ENCODE measurements at regions not wholly inside any gene's neighbourhood (a gene's known extent, or its start where the extent isn't known, plus 50 kb on each side); places are given as distances from the start of the nearest gene placed in this dataset.

GRCh38 chrX:39293203-39293602 is 491.9 kb downstream of the MID1IP1 start:
- DNase-seq, result no peak

GRCh38 chrX:39296472-39296871 is 495.2 kb downstream of the MID1IP1 start:
- no peak for DNase-seq
- Histone ChIP-seq H3K36me3 (replicated peaks; ENCODE audit: control insufficient read depth, insufficient read depth, low read length) (no peaks in the 10 kb centered on the region), H3K4me3 (ENCODE audit: insufficient read depth, low read depth, low read length) (no peak overlapping the region), H3K27me3 (ENCODE audit: control insufficient read depth, insufficient read depth, low read length) (no peaks in the 10 kb centered on the region)

More at GRCh38 chrX:39293203-39293602, 491.9 kb downstream of the MID1IP1 start:
- H3K36me3 ChIP-seq (replicated peaks; ENCODE audit: control insufficient read depth, insufficient read depth, low read length), result no peaks in the 10 kb centered on the region
- no peaks in the 10 kb centered on the region for H3K27me3 ChIP-seq (ENCODE audit: control insufficient read depth, insufficient read depth, low read length)
- no peak overlapping the region for H3K4me3 ChIP-seq (ENCODE audit: insufficient read depth, low read depth, low read length)

- DNase-seq, result no peak
- H3K4me3 ChIP-seq (ENCODE audit: insufficient read depth, low read depth, low read length), result no peak overlapping the region
- H3K27me3 ChIP-seq (ENCODE audit: control insufficient read depth, insufficient read depth, low read length), result no peaks in the 10 kb centered on the region
- no peaks in the 10 kb centered on the region for H3K36me3 ChIP-seq (replicated peaks; ENCODE audit: control insufficient read depth, insufficient read depth, low read length)
Measured at GRCh38 chrX:39298821-39299220, 497.6 kb downstream of the MID1IP1 start.

GRCh38 chrX:39299615-39300014 is 498.4 kb downstream of the MID1IP1 start:
- Histone ChIP-seq H3K27me3 (ENCODE audit: control insufficient read depth, insufficient read depth, low read length) (no peaks in the 10 kb centered on the region), H3K36me3 (replicated peaks; ENCODE audit: control insufficient read depth, insufficient read depth, low read length) (no peaks in the 10 kb centered on the region), H3K4me3 (ENCODE audit: insufficient read depth, low read depth, low read length) (no peak overlapping the region)
- DNase-seq, result no peak

- DNase-seq, result no peak
- Histone ChIP-seq H3K4me3 (ENCODE audit: insufficient read depth, low read depth, low read length) (no peak overlapping the region), H3K27me3 (ENCODE audit: control insufficient read depth, insufficient read depth, low read length) (no peaks in the 10 kb centered on the region), H3K36me3 (replicated peaks; ENCODE audit: control insufficient read depth, insufficient read depth, low read length) (no peaks in the 10 kb centered on the region)
Measured at GRCh38 chrX:39301036-39301435, 499.8 kb downstream of the MID1IP1 start.

- no peaks in the 10 kb centered on the region for H3K27me3 ChIP-seq (ENCODE audit: control insufficient read depth, insufficient read depth, low read length)
- H3K4me3 ChIP-seq (ENCODE audit: insufficient read depth, low read depth, low read length), result no peak overlapping the region
- no peak for DNase-seq
- no peaks in the 10 kb centered on the region for H3K36me3 ChIP-seq (replicated peaks; ENCODE audit: control insufficient read depth, insufficient read depth, low read length)
Measured at GRCh38 chrX:39302838-39303237, 501.6 kb downstream of the MID1IP1 start.

- H3K36me3 ChIP-seq (replicated peaks; ENCODE audit: control insufficient read depth, insufficient read depth, low read length), result no peaks in the 10 kb centered on the region
- H3K4me3 ChIP-seq (ENCODE audit: insufficient read depth, low read depth, low read length), result no peak overlapping the region
- no peak for DNase-seq
- H3K27me3 ChIP-seq (ENCODE audit: control insufficient read depth, insufficient read depth, low read length), result no peaks in the 10 kb centered on the region
Measured at GRCh38 chrX:39304746-39305145, 503.5 kb downstream of the MID1IP1 start.

GRCh38 chrX:39307488-39307887 is 506.2 kb downstream of the MID1IP1 start:
- no peaks in the 10 kb centered on the region for H3K36me3 ChIP-seq (replicated peaks; ENCODE audit: control insufficient read depth, insufficient read depth, low read length)
- no peak overlapping the region for H3K4me3 ChIP-seq (ENCODE audit: insufficient read depth, low read depth, low read length)
- H3K27me3 ChIP-seq (ENCODE audit: control insufficient read depth, insufficient read depth, low read length), result no peaks in the 10 kb centered on the region
- DNase-seq, result no peak

GRCh38 chrX:39308126-39308525 is 506.9 kb downstream of the MID1IP1 start:
- Histone ChIP-seq H3K36me3 (replicated peaks; ENCODE audit: control insufficient read depth, insufficient read depth, low read length) (no peaks in the 10 kb centered on the region), H3K4me3 (ENCODE audit: insufficient read depth, low read depth, low read length) (no peak overlapping the region), H3K27me3 (ENCODE audit: control insufficient read depth, insufficient read depth, low read length) (no peaks in the 10 kb centered on the region)
- DNase-seq, result no peak

GRCh38 chrX:39309018-39309635 is 507.9 kb downstream of the MID1IP1 start:
- Histone ChIP-seq H3K4me3 (ENCODE audit: insufficient read depth, low read depth, low read length) (no peak overlapping the region), H3K36me3 (replicated peaks; ENCODE audit: control insufficient read depth, insufficient read depth, low read length) (no peaks in the 10 kb centered on the region), H3K27me3 (ENCODE audit: control insufficient read depth, insufficient read depth, low read length) (no peaks in the 10 kb centered on the region)
- no peak for DNase-seq

- no peak for DNase-seq
- Histone ChIP-seq H3K4me3 (ENCODE audit: insufficient read depth, low read depth, low read length) (no peak overlapping the region), H3K36me3 (replicated peaks; ENCODE audit: control insufficient read depth, insufficient read depth, low read length) (no peaks in the 10 kb centered on the region), H3K27me3 (ENCODE audit: control insufficient read depth, insufficient read depth, low read length) (no peaks in the 10 kb centered on the region)
Measured at GRCh38 chrX:39309721-39310152, 508.5 kb downstream of the MID1IP1 start.

- H3K36me3 ChIP-seq (replicated peaks; ENCODE audit: control insufficient read depth, insufficient read depth, low read length), result no peaks in the 10 kb centered on the region
- no peak overlapping the region for H3K4me3 ChIP-seq (ENCODE audit: insufficient read depth, low read depth, low read length)
- H3K27me3 ChIP-seq (ENCODE audit: control insufficient read depth, insufficient read depth, low read length), result no peaks in the 10 kb centered on the region
Measured at GRCh38 chrX:39310891-39311290, 509.6 kb downstream of the MID1IP1 start.

GRCh38 chrX:39311646-39312045 is 510.4 kb downstream of the MID1IP1 start:
- H3K4me3 ChIP-seq (ENCODE audit: insufficient read depth, low read depth, low read length), result no peak overlapping the region

More at GRCh38 chrX:39310891-39311290, 509.6 kb downstream of the MID1IP1 start:
- DNase-seq, result no peak

GRCh38 chrX:39313146-39313545 is 511.9 kb downstream of the MID1IP1 start:
- DNase-seq, result no peak
- Histone ChIP-seq H3K27me3 (ENCODE audit: control insufficient read depth, insufficient read depth, low read length) (no peaks in the 10 kb centered on the region), H3K36me3 (replicated peaks; ENCODE audit: control insufficient read depth, insufficient read depth, low read length) (no peaks in the 10 kb centered on the region), H3K4me3 (ENCODE audit: insufficient read depth, low read depth, low read length) (no peak overlapping the region)

More at GRCh38 chrX:39311646-39312045, 510.4 kb downstream of the MID1IP1 start:
- DNase-seq, result no peak
- no peaks in the 10 kb centered on the region for H3K36me3 ChIP-seq (replicated peaks; ENCODE audit: control insufficient read depth, insufficient read depth, low read length)
- no peaks in the 10 kb centered on the region for H3K27me3 ChIP-seq (ENCODE audit: control insufficient read depth, insufficient read depth, low read length)

- H3K36me3 ChIP-seq (replicated peaks; ENCODE audit: control insufficient read depth, insufficient read depth, low read length), result no peaks in the 10 kb centered on the region
- no peak overlapping the region for H3K4me3 ChIP-seq (ENCODE audit: insufficient read depth, low read depth, low read length)
- no peak for DNase-seq
- no peaks in the 10 kb centered on the region for H3K27me3 ChIP-seq (ENCODE audit: control insufficient read depth, insufficient read depth, low read length)
Measured at GRCh38 chrX:39318506-39319343, 517.5 kb downstream of the MID1IP1 start.

Data from H7 (cell line).